Suprapubic skin (tissue), 4 donors: ENCODE measurements at regions not wholly inside any gene's neighbourhood (a gene's known extent, or its start where the extent isn't known, plus 50 kb on each side); places are given as distances from the start of the nearest gene placed in this dataset.

Source experiments
- DNase-seq, 2 donors: peaks; one replicate each; pipeline ENCODE4 v3.0.0-alpha.2; 2019; ENCODE audit warnings: low spot score in 2 of 2
- H3K27ac ChIP-seq: fragments of 200-600 bp; sonication (generic); one replicate; pipeline ENCODE4 v1.5.1; 2019
- H3K27me3 ChIP-seq: fragments of 200-600 bp; sonication (generic); one replicate; pipeline ENCODE4 v1.5.1; 2019
- H3K36me3 ChIP-seq: fragments of 200-600 bp; sonication (generic); one replicate; pipeline ENCODE4 v1.5.1; 2019
- H3K4me1 ChIP-seq: fragments of 200-600 bp; sonication (generic); one replicate; pipeline ENCODE4 v1.5.1; 2019
- H3K4me3 ChIP-seq: fragments of 200-600 bp; sonication (generic); one replicate; pipeline ENCODE4 v1.5.1; 2019; ENCODE audit warnings: mild to moderate bottlenecking
- H3K9me3 ChIP-seq: fragments of 200-600 bp; sonication (generic); one replicate; pipeline ENCODE4 v1.5.1; 2019
- EP300 ChIP-seq: sonication (generic); formaldehyde crosslinking; IDR thresholded peaks from one replicate; pipeline ENCODE4 v1.6.1; 2017; ENCODE audit warnings: antibody characterized with exemption
- POLR2A ChIP-seq, 2 donors: fragments of 450-650 bp; IDR thresholded peaks; one replicate each; pipeline ENCODE4 v1.6.1; 2017; ENCODE audit warnings: antibody characterized with exemption in 2 of 2, mild to moderate bottlenecking in 2 of 2, moderate library complexity in 2 of 2
- POLR2AphosphoS5 ChIP-seq, 3 donors: sonication (generic); formaldehyde crosslinking; IDR thresholded peaks; one replicate each; pipeline ENCODE4 v1.6.1; 2017; ENCODE audit warnings: antibody characterized with exemption in 3 of 3
- WGBS: methylation state at CpG from one replicate; pipeline ENCODE4 v1.1.5; 2018; 5-methylcytosine and 5-hydroxymethylcytosine counted together
- TF ChIP-seq, protein P1 (sequence below), 2 donors: fragments of 200-600 bp in 1 of 2; fragments of 450-650 bp in 1 of 2; sonication (generic) in 1 of 2; IDR thresholded peaks; one replicate each; pipeline ENCODE4 v1.5.1; 2016 to 2019; ENCODE audit warnings: antibody characterized with exemption in 2 of 2, mild to moderate bottlenecking in 1 of 2, moderate library complexity in 1 of 2

DNA sequence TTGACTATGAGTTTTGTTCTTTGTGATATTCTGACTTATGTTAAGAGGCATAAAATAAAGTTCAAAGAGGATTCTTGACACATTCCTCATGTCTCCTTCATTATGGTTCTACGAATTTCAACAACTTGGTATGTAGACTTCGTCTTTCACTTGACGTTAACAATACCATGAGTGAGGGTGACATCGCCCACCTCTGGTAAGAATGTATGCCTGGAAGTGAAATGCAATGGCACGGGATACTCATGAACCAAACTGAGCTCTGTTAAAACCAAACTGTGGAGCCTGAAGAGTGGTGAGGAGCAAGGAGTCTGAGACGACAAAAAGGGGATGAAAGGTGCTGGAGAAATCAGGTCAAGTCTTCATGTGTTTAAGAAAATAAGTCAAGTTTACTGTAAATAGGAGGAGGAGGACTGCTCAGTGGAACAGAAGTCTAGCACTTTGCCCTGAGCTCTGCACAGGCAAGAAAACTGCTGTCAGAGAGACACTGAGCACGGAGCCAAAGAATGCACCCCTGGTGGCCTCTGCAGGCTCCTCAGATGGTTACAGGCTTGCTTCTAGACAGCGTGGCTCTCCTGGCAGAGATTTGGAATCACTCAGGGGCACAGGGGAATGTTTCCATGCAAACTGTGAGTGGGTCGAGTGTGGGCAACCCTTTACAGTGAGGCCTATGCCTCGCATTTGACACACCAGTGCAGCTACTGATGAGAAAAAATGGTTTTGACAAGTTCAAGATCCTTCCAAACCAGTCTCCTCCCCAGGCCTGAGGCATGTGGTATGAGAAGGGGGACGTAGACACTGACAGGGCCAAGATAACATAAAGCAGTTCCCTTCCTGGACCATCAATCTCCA lies 470.1 kb downstream of the IRX1 start:
- DNase-seq = no peak
- no peaks in the 10 kb centered on the region for H3K27me3 ChIP-seq
- no peak overlapping the region for H3K27ac ChIP-seq
- H3K4me3 ChIP-seq = no peak overlapping the region
- TF ChIP-seq, protein P1, sequence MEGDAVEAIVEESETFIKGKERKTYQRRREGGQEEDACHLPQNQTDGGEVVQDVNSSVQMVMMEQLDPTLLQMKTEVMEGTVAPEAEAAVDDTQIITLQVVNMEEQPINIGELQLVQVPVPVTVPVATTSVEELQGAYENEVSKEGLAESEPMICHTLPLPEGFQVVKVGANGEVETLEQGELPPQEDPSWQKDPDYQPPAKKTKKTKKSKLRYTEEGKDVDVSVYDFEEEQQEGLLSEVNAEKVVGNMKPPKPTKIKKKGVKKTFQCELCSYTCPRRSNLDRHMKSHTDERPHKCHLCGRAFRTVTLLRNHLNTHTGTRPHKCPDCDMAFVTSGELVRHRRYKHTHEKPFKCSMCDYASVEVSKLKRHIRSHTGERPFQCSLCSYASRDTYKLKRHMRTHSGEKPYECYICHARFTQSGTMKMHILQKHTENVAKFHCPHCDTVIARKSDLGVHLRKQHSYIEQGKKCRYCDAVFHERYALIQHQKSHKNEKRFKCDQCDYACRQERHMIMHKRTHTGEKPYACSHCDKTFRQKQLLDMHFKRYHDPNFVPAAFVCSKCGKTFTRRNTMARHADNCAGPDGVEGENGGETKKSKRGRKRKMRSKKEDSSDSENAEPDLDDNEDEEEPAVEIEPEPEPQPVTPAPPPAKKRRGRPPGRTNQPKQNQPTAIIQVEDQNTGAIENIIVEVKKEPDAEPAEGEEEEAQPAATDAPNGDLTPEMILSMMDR (IDR thresholded peaks at IDR 0.05) = no peak
- TF ChIP-seq POLR2AphosphoS5 (IDR thresholded peaks at IDR 0.05) (no peak), EP300 (no peak)
- H3K4me1 ChIP-seq = no peaks in the 10 kb centered on the region
- no peaks in the 10 kb centered on the region for H3K9me3 ChIP-seq
- WGBS = 66% methylated on average over 11 of the region's 11 CpGs
- no peaks in the 10 kb centered on the region for H3K36me3 ChIP-seq

- TF ChIP-seq, protein P1 (IDR thresholded peaks at IDR 0.05) = no peak
- no peak for TF ChIP-seq EP300
- H3K27me3 ChIP-seq = no peaks in the 10 kb centered on the region
- no peaks in the 10 kb centered on the region for H3K9me3 ChIP-seq
- H3K36me3 ChIP-seq = no peaks in the 10 kb centered on the region
- H3K4me1 ChIP-seq = no peaks in the 10 kb centered on the region
- DNase-seq = no peak
- 46% methylated on average over 6 of the region's 6 CpGs for WGBS
- H3K27ac ChIP-seq = no peak overlapping the region
- H3K4me3 ChIP-seq = no peak overlapping the region
These were observed 472.5 kb downstream of the IRX1 start for GRCh38 chr5:4068171-4068570.

DNA sequence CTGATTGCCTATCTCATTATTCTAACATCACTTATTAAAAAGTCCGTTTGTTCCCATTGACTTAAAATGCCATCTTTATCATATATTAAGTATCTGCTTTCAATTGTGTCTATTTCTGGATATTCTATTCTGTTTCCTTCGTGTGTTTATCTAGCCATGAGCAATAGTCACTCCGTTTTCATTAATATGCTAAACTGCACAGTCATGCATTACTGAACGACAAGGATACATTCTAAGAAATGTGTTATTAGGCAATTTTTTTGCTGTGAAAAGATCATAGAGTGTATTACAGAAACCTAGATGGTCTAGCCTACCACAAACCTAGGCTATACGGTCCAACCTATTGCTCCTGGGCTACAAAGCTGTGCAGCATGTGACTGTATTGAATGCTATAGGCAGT lies 482.9 kb downstream of the IRX1 start:
- Histone ChIP-seq H3K27me3 (no peaks in the 10 kb centered on the region), H3K4me1 (no peaks in the 10 kb centered on the region), H3K4me3 (no peak overlapping the region), H3K36me3 (no peaks in the 10 kb centered on the region), H3K9me3 (no peaks in the 10 kb centered on the region), H3K27ac (no peak overlapping the region)
- no peak for DNase-seq
- WGBS = 52% methylated on average over 5 of the region's 5 CpGs
- TF ChIP-seq POLR2A (IDR thresholded peaks at IDR 0.05) (no peak), EP300 (no peak), POLR2AphosphoS5 (IDR thresholded peaks at IDR 0.05) (no peak)
- TF ChIP-seq, protein P1 (IDR thresholded peaks at IDR 0.05) = no peak

- Histone ChIP-seq H3K4me3 (no peak overlapping the region), H3K27ac (no peak overlapping the region), H3K9me3 (no peaks in the 10 kb centered on the region), H3K4me1 (no peaks in the 10 kb centered on the region), H3K27me3 (no peaks in the 10 kb centered on the region), H3K36me3 (no peaks in the 10 kb centered on the region)
- no peak for TF ChIP-seq POLR2AphosphoS5 (IDR thresholded peaks at IDR 0.05)
- no peak for TF ChIP-seq EP300
- TF ChIP-seq, protein P1 (IDR thresholded peaks at IDR 0.05) = no peak
- no peak for TF ChIP-seq POLR2A (IDR thresholded peaks at IDR 0.05)
- 35% methylated on average over 1 of the region's 1 CpG for WGBS
- DNase-seq = no peak
These were observed 484.2 kb downstream of the IRX1 start for GRCh38 chr5:4079831-4080230.

GRCh38 chr5:4080370-4080769 lies 484.7 kb downstream of the IRX1 start:
- TF ChIP-seq EP300 (no peak), POLR2A (IDR thresholded peaks at IDR 0.05) (no peak), POLR2AphosphoS5 (IDR thresholded peaks at IDR 0.05) (no peak)
- TF ChIP-seq, protein P1 (IDR thresholded peaks at IDR 0.05) = no peak
- no peaks in the 10 kb centered on the region for H3K9me3 ChIP-seq
- H3K27ac ChIP-seq = no peak overlapping the region
- DNase-seq = no peak
- H3K4me1 ChIP-seq = no peaks in the 10 kb centered on the region
- WGBS = 93% methylated on average over 3 of the region's 3 CpGs
- no peak overlapping the region for H3K4me3 ChIP-seq
- H3K36me3 ChIP-seq = no peaks in the 10 kb centered on the region
- H3K27me3 ChIP-seq = no peaks in the 10 kb centered on the region
